ENCODE measurements at regions not wholly inside any gene's neighbourhood (a gene's known extent, or its start where the extent isn't known, plus 50 kb on each side); places are given as distances from the start of the nearest gene placed in this dataset.

DNA sequence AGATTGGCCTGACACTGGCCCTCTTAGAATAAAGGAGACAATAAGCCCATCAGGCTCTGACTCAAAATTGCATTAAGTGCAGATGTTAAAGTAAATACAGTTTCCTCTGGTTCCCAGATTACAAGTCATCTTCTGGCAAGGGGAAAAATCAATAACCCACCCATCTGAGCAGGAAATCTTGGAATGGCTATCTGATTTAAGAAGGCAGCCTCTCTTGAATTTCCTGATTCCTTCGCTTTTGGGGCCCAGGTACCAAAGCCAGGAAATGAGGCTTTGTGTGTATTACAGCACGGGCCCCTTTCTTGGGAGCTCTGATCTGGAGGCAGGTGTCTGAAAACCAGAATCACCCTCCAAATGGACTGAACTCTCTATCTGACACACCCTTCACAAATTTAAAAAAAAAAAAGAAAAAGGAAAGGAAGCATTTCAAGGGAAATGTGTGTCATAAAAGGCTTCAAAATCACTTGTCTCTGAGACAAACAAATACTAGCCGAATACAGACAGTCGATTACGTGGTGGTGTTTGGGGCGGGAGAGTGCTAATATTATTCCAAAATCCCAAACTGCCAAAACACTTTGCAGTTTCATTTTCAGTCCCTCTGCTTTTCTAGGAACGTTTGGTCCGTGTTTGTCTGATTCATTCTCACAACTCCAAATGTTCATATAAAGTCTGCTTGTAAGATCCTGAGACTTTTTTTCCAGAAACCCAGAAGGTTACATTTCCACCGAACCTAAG lies 240.9 kb upstream of the CAMK1G start:
- ChIA-PET CTCF (interaction anchor here (1.5 to 8.8 kb wide), 5 partner anchors 8 to 94 kb away, joined by 3 to 82 read pairs (median 12); no protein-coding TSS in a partner anchor), POLR2A (no interaction called here)
- no peak for DNase-seq (ENCODE audit: low read depth, low spot score)
- TF ChIP-seq, protein P1, sequence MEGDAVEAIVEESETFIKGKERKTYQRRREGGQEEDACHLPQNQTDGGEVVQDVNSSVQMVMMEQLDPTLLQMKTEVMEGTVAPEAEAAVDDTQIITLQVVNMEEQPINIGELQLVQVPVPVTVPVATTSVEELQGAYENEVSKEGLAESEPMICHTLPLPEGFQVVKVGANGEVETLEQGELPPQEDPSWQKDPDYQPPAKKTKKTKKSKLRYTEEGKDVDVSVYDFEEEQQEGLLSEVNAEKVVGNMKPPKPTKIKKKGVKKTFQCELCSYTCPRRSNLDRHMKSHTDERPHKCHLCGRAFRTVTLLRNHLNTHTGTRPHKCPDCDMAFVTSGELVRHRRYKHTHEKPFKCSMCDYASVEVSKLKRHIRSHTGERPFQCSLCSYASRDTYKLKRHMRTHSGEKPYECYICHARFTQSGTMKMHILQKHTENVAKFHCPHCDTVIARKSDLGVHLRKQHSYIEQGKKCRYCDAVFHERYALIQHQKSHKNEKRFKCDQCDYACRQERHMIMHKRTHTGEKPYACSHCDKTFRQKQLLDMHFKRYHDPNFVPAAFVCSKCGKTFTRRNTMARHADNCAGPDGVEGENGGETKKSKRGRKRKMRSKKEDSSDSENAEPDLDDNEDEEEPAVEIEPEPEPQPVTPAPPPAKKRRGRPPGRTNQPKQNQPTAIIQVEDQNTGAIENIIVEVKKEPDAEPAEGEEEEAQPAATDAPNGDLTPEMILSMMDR (IDR thresholded peaks at IDR 0.05; ENCODE audit: insufficient read depth, low read length, missing control alignments): no peak
- no peak overlapping the region for H3K4me3 ChIP-seq (ENCODE audit: low read depth, low read length)

DNA sequence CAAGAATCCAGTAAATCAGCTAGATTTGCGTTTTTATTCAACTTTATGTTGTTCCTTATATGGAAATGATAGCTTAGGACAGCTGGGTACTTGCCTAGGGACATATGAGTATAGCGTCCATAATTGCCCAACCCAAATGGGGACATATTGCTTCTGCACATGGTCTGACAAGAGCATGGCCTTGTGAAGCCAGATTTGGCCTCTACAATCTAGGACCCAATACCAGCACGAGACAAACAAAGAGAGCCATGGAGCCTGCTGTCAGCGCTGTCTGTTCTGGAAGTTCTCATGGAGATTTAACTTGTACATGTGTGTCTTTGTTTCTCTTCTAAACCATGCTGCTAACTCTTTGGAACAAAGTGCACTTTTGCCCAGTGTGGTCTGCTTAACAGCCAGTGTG lies 240.0 kb upstream of the CAMK1G start:
- CTCF ChIA-PET: interaction anchor here (1.6 to 8.8 kb wide), 3 partner anchors 9 to 15 kb away, joined by 3 to 82 read pairs (median 19); no protein-coding TSS in a partner anchor
- no peak for DNase-seq (ENCODE audit: low read depth, low spot score)
- TF ChIP-seq, protein P1 (IDR thresholded peaks at IDR 0.05; ENCODE audit: insufficient read depth, low read length, missing control alignments): no peak
- no peak overlapping the region for H3K4me3 ChIP-seq (ENCODE audit: low read depth, low read length)
- POLR2A ChIA-PET: no interaction called here

DNA sequence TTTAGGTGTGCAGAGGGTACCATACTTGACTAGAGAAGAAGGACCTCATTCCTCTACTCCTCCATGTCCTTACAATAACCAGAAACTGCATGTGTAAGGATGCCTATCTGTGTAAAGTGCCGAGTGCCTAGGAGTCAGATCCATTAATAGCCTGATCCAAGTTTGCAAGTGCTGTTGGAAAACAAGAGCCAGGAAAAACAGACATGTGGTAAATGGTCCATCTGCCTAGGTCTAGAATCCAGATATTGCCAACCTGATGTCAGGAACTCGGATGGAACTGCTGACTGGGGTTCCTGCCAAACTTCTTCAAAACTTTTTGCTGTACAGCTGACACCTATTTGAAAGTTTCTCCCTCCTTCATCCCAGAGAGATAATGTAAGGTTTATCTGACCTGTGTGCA lies 239.4 kb upstream of the CAMK1G start:
- H3K4me3 ChIP-seq (ENCODE audit: low read depth, low read length): no peak overlapping the region
- TF ChIP-seq, protein P1 (IDR thresholded peaks at IDR 0.05; ENCODE audit: insufficient read depth, low read length, missing control alignments): no peak
- ChIA-PET CTCF (interaction anchor here (1.1 to 8.8 kb wide), 3 partner anchors 9 to 22 kb away, joined by 3 to 82 read pairs (median 19); no protein-coding TSS in a partner anchor), POLR2A (no interaction called here)
- DNase-seq (ENCODE audit: low read depth, low spot score): no peak

DNA sequence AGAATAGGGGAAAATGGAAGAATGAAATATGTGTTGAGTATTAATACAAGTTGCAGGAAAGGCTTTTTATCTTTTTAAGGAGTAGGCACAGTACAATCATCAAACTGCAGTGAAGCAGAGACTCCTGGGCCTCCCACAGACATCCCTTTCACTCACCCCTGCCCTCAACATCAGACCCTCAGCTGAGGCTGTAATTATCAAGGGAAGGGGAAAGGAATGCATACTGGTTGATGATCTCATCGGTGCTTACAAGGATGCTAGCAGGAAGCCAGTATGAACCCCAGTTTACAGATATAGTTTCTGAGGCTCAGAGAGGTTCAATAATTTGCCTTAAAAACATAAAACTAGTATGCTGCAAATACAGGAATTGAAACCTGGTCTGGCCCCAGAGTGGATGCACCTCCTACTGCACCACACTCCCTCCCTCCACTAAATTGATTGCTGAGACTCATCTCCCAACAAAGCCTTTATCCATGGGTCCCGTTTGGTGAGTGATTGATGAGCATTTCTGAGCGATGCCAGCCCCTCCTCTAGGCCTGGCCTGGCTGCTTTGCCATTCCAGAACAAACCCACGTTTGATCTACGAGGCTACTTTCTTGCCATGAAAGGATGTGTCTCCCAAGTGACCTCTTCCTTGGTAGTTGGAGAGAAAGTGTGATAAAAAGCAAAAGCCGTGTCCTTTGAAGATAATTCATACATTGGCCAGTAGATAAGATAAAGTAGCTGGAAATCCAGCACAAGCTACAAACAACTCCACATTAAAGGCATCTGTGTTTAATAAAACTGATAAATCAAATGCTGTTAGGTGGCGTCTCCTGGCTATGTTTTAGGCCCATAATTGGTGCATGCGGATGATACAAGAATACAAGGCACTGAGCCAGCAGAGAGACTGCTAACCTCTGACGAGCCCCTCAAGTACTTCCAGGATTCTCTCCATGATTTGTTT lies 233.9 kb upstream of the CAMK1G start:
- no peak for DNase-seq (ENCODE audit: low read depth, low spot score)
- ChIA-PET POLR2A (no interaction called here), CTCF (interaction anchor here (1.1 to 10.0 kb wide), 7 partner anchors 15 to 164 kb away, joined by 3 to 162 read pairs (median 7); no protein-coding TSS in a partner anchor)
- H3K4me3 ChIP-seq (ENCODE audit: low read depth, low read length): no peak overlapping the region
- TF ChIP-seq, protein P1 (IDR thresholded peaks at IDR 0.05; ENCODE audit: insufficient read depth, low read length, missing control alignments): no peak

DNA sequence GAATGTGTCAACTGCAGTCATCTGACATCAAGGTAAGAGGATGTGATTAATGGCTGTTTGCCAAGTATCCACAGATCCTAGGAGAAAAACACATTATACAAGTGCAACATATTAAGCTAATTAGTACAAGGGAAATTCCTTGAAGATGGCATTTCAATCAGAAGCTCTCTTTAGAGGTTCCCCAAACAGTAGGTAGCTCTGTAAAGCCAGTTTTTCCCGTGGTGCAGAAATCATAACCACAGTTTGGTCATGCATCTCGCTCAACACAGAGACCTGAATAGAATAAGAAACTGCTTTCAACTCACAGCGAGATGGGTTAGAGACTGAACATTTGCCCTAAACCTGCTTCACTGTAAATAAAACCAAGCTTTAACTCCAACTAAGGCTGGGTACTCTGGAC lies 230.5 kb upstream of the CAMK1G start:
- ChIA-PET POLR2A (no interaction called here), CTCF (interaction anchor here (0.9 to 10.0 kb wide), 20 partner anchors 11 to 701 kb away, joined by 3 to 162 read pairs (median 12); no protein-coding TSS in a partner anchor)
- H3K4me3 ChIP-seq (ENCODE audit: low read depth, low read length): no peak overlapping the region
- TF ChIP-seq, protein P1 (IDR thresholded peaks at IDR 0.05; ENCODE audit: insufficient read depth, low read length, missing control alignments): no peak
- DNase-seq (ENCODE audit: low read depth, low spot score): no peak

Data from AG04449 (cell line).